Tibial nerve (tissue), 4 donors: ENCODE measurements at regions not wholly inside any gene's neighbourhood (a gene's known extent, or its start where the extent isn't known, plus 50 kb on each side); places are given as distances from the start of the nearest gene placed in this dataset.
A peak's percentile ranks its signal among the peaks of the same experiment; 100 is the strongest.

Experiments
- DNase-seq, 2 donors: peaks; one replicate each; pipeline ENCODE4 v3.0.0-alpha.2; 2019; ENCODE audit warnings: low spot score in 2 of 2
- H3K27ac ChIP-seq, 4 donors: fragments of 200-600 bp; sonication (generic) in 3 of 4; one replicate each; pipeline ENCODE4 v1.5.1; 2017 to 2019; ENCODE audit warnings: mild to moderate bottlenecking in 1 of 4
- H3K27me3 ChIP-seq, 2 donors: fragments of 200-600 bp; sonication (generic) in 1 of 2; one replicate each; pipeline versions ENCODE4 v1.5.1 to v1.6.0; 2017 to 2019
- H3K36me3 ChIP-seq, 3 donors: fragments of 200-600 bp; sonication (generic); one replicate each; pipeline ENCODE4 v1.5.1; 2018 to 2019
- H3K4me1 ChIP-seq, 4 donors: fragments of 200-600 bp; sonication (generic) in 3 of 4; one replicate each; pipeline ENCODE4 v1.5.1; 2017 to 2019
- H3K4me3 ChIP-seq, 4 donors: fragments of 200-600 bp; sonication (generic) in 3 of 4; one replicate each; pipeline ENCODE4 v1.5.1; 2017 to 2019; ENCODE audit warnings: mild to moderate bottlenecking in 1 of 4, moderate library complexity in 1 of 4
- H3K9me3 ChIP-seq, 4 donors: fragments of 200-600 bp; sonication (generic) in 3 of 4; one replicate each; pipeline ENCODE4 v1.5.1; 2017 to 2019
- CTCF ChIP-seq, 5 experiments: fragments of 200-600 bp in 3 of 5; fragments of 450-650 bp in 2 of 5; sonication (generic) in 3 of 5; IDR thresholded peaks; one replicate each; pipeline ENCODE4 v1.5.1; 2016 to 2019; ENCODE audit warnings: antibody characterized with exemption in 5 of 5, mild to moderate bottlenecking in 3 of 5, moderate library complexity in 2 of 5
- EP300 ChIP-seq, 2 donors: sonication (generic); formaldehyde crosslinking; IDR thresholded peaks; one replicate each; pipeline ENCODE4 v1.6.1; 2017; ENCODE audit warnings: antibody characterized with exemption in 2 of 2, mild to moderate bottlenecking in 1 of 2
- POLR2A ChIP-seq, 2 donors: fragments of 450-650 bp; IDR thresholded peaks; one replicate each; pipeline ENCODE4 v1.6.1; 2017; ENCODE audit warnings: antibody characterized with exemption in 2 of 2, mild to moderate bottlenecking in 2 of 2, moderate library complexity in 2 of 2
- WGBS, 2 donors: methylation state at CpG; one replicate each; pipeline ENCODE4 v1.1.5; 2018; 5-methylcytosine and 5-hydroxymethylcytosine counted together

GRCh38 chr2:145818890-145819504 lies 1299.1 kb upstream of the ZEB2 start:
- Histone ChIP-seq H3K4me3 (no peak overlapping the region), H3K9me3 (no peaks in the 10 kb centered on the region), H3K36me3 (no peaks in the 10 kb centered on the region), H3K27me3 (no peaks in the 10 kb centered on the region), H3K27ac (no peak overlapping the region), H3K4me1 (peaks cover 0 to 11% (median 0%) of the 10 kb centered on the region in 4 donors)
- no peak for DNase-seq
- TF ChIP-seq POLR2A (IDR thresholded peaks at IDR 0.05) (no peak), EP300 (IDR thresholded peaks at IDR 0.05) (no peak), CTCF (IDR thresholded peaks at IDR 0.05) (no peak)

- WGBS, 2 donors: 56 to 77% methylated on average over 1 of the region's 1 CpG
- H3K27me3 ChIP-seq: no peaks in the 10 kb centered on the region
These were observed 1296.0 kb upstream of the ZEB2 start for GRCh38 chr2:145815933-145816332.

GRCh38 chr2:145813481-145813880 lies 1293.6 kb upstream of the ZEB2 start:
- WGBS, 2 donors: 39 to 40% methylated on average over 3 of the region's 3 CpGs
- Histone ChIP-seq H3K4me1 (peaks cover 0 to 19% (median 0%) of the 10 kb centered on the region in 4 donors), H3K27ac (no peak overlapping the region), H3K9me3 (no peaks in the 10 kb centered on the region), H3K36me3 (no peaks in the 10 kb centered on the region), H3K27me3 (no peaks in the 10 kb centered on the region), H3K4me3 (no peak overlapping the region)
- no peak for DNase-seq
- no peak for TF ChIP-seq POLR2A (IDR thresholded peaks at IDR 0.05)
- no peak for TF ChIP-seq EP300 (IDR thresholded peaks at IDR 0.05)
- no peak for TF ChIP-seq CTCF (IDR thresholded peaks at IDR 0.05)

More at GRCh38 chr2:145815933-145816332, 1296.0 kb upstream of the ZEB2 start:
- DNase-seq: no peak
- H3K4me1 ChIP-seq: peaks cover 0 to 19% (median 0%) of the 10 kb centered on the region in 4 donors
- no peak overlapping the region for H3K4me3 ChIP-seq
- H3K27ac ChIP-seq: no peak overlapping the region
- TF ChIP-seq EP300 (IDR thresholded peaks at IDR 0.05) (no peak), CTCF (IDR thresholded peaks at IDR 0.05) (no peak), POLR2A (IDR thresholded peaks at IDR 0.05) (no peak)
- no peaks in the 10 kb centered on the region for H3K9me3 ChIP-seq
- H3K36me3 ChIP-seq: no peaks in the 10 kb centered on the region

GRCh38 chr2:145812165-145812554 lies 1292.2 kb upstream of the ZEB2 start:
- Histone ChIP-seq H3K4me1 (peaks cover 0 to 19% (median 0%) of the 10 kb centered on the region in 4 donors), H3K27ac (no peak overlapping the region), H3K27me3 (no peaks in the 10 kb centered on the region), H3K4me3 (no peak overlapping the region), H3K9me3 (no peaks in the 10 kb centered on the region), H3K36me3 (no peaks in the 10 kb centered on the region)
- TF ChIP-seq POLR2A (IDR thresholded peaks at IDR 0.05) (no peak), EP300 (IDR thresholded peaks at IDR 0.05) (no peak), CTCF (IDR thresholded peaks at IDR 0.05) (no peak)
- DNase-seq: no peak
- WGBS, 2 donors: 73 to 78% methylated on average over 2 of the region's 2 CpGs

- H3K36me3 ChIP-seq: no peaks in the 10 kb centered on the region
- WGBS, 2 donors: 44 to 54% methylated on average over 6 of the region's 6 CpGs
- no peak for DNase-seq
- no peaks in the 10 kb centered on the region for H3K27me3 ChIP-seq
- no peak overlapping the region for H3K4me3 ChIP-seq
- H3K27ac ChIP-seq: peak overlapping the region in 1 of 4 donors; percentile 38
- peaks cover 0 to 16% (median 0%) of the 10 kb centered on the region in 4 donors for H3K4me1 ChIP-seq
- TF ChIP-seq CTCF (IDR thresholded peaks at IDR 0.05) (no peak), POLR2A (IDR thresholded peaks at IDR 0.05) (no peak), EP300 (IDR thresholded peaks at IDR 0.05) (no peak)
- no peaks in the 10 kb centered on the region for H3K9me3 ChIP-seq
These were observed 1291.6 kb upstream of the ZEB2 start for GRCh38 chr2:145811276-145812164.
